ENCODE measurements at regions not wholly inside any gene's neighbourhood (a gene's known extent, or its start where the extent isn't known, plus 50 kb on each side); places are given as distances from the start of the nearest gene placed in this dataset.
"Not testable (repeated sequence)": the region's sequence is repeated elsewhere in the genome, so short reads cannot be mapped to it uniquely, and the experiment has no call there.

DNA sequence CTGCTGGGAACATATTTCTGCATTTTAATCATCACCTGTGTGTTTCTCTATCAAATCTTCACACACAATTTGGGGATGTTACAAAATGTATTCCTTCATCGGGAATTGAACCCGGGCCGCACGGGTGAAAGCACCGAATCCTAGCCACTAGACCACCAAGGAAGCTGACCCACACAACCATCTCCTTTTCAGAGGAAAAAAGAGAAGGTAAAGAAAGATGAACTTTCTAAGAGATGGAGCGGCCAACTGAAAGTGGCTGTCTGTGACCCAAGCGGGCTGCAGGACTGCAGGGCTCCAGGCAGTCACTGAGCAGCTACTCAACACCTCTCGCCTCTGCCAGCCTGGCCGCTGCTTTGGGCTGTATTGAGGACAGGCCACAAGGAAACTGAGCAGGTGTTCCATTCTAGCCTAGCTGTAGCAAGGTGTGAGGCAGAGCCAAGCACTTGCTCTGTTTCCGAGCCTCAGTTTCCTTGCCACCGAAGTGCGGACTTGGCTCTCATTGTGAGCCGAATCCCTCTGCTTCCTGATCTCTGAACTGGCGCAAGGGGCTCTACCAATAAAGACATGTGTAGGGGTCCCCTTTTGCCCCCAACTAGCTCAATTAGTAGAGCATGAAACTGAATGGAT lies 156.9 kb upstream of the NBPF11 start:
- no peaks in the 10 kb centered on the region for H3K4me1 ChIP-seq
- H3K27me3 ChIP-seq: peaks cover 6% of the 10 kb centered on the region; the same call in 1 of the 2 replicates
- H3K9me3 ChIP-seq: no peaks in the 10 kb centered on the region
- H3K4me3 ChIP-seq (ENCODE audit: low read depth, low read length): no peak overlapping the region
- no peaks in the 10 kb centered on the region for H3K36me3 ChIP-seq
- peak; percentile 36 for DNase-seq
- TF ChIP-seq CTCF (IDR thresholded peaks at IDR 0.05; ENCODE audit: low read depth, low read length): no peak

- DNase-seq: peak; percentile 48
- TF ChIP-seq CTCF (IDR thresholded peaks at IDR 0.05; ENCODE audit: low read depth, low read length): no peak
- no peak overlapping the region for H3K4me3 ChIP-seq (ENCODE audit: low read depth, low read length)
- H3K9me3 ChIP-seq: no peaks in the 10 kb centered on the region
- H3K36me3 ChIP-seq: no peaks in the 10 kb centered on the region
- H3K4me1 ChIP-seq: no peaks in the 10 kb centered on the region
- H3K27me3 ChIP-seq: peaks cover 4% of the 10 kb centered on the region; the same call in 1 of the 2 replicates
Observed at GRCh38 chr1:148307583-148308185, 155.6 kb upstream of the NBPF11 start.

GRCh38 chr1:148304935-148305334 lies 152.9 kb upstream of the NBPF11 start:
- not testable (repeated sequence) for H3K9me3 ChIP-seq; H3K4me3 ChIP-seq (ENCODE audit: low read depth, low read length); H3K4me1 ChIP-seq; DNase-seq; H3K36me3 ChIP-seq; H3K27me3 ChIP-seq

GRCh38 chr1:148302586-148303364 lies 150.7 kb upstream of the NBPF11 start:
- H3K27me3 ChIP-seq, H3K4me1 ChIP-seq, H3K9me3 ChIP-seq, H3K36me3 ChIP-seq: not testable (repeated sequence)
- DNase-seq: peak; percentile 73
- H3K4me3 ChIP-seq (ENCODE audit: low read depth, low read length): peak overlapping the region; percentile 60

GRCh38 chr1:148297852-148298251 lies 145.8 kb upstream of the NBPF11 start:
- H3K9me3 ChIP-seq; DNase-seq; H3K4me1 ChIP-seq; H3K4me3 ChIP-seq (ENCODE audit: low read depth, low read length); H3K36me3 ChIP-seq; H3K27me3 ChIP-seq: not testable (repeated sequence)

DNA sequence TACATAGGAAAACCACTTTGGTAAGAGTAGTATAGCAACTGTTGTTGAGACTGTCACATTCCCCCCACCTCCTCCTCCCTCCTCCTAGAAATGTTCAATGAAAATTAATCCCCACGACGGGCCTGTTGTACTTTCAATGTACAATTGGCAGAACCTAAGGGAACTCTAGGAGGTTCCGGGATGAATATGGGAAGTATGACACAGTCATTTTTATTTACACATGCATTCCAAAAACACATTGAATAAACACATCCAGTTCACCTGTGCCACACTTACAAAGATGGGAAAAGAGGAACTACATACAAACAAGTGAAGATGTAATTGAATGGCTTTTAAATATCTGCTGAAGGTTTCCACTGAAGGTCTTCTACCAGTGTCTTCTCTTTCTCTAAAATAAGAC lies 144.4 kb upstream of the NBPF11 start:
- H3K36me3 ChIP-seq: no peaks in the 10 kb centered on the region
- no peaks in the 10 kb centered on the region for H3K4me1 ChIP-seq
- H3K27me3 ChIP-seq: no peaks in the 10 kb centered on the region
- no peak for DNase-seq
- H3K9me3 ChIP-seq: no peaks in the 10 kb centered on the region
- no peak for TF ChIP-seq CTCF (IDR thresholded peaks at IDR 0.05; ENCODE audit: low read depth, low read length)
- no peak overlapping the region for H3K4me3 ChIP-seq (ENCODE audit: low read depth, low read length)

DNA sequence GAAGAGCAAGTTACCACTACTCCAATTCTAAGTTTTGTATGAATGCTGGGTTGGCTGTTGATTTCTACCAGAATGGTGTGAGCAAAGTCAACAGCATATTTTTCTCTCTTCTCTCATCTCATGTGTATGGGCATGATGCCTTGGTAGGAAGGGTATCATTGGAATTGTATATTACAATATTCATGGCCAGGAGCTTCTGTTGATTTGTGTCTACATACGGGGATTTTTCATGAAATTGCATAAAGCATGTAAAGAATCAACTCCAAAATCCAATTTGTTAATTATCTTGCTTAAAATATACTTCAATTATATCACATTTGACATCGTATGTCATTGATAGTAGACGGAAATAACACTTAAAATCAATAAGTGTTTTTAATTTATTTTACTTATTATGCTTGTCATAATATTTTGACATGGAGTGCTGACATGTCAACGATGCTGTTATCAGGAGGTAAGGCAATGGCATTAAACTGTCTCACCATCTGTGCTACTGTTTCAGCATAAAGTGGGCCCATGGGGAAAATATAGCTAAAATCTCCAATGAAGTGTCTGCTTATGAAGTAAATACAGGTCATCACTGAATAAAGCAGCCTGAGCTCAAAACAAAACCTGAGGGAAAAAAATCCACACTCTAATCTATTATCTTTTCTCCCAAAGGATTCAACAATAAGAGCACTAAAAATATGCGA lies 142.2 kb upstream of the NBPF11 start:
- no peak for DNase-seq
- no peak overlapping the region for H3K4me3 ChIP-seq (ENCODE audit: low read depth, low read length)
- TF ChIP-seq CTCF (IDR thresholded peaks at IDR 0.05; ENCODE audit: low read depth, low read length): no peak
- H3K36me3 ChIP-seq: no peaks in the 10 kb centered on the region
- no peaks in the 10 kb centered on the region for H3K9me3 ChIP-seq
- H3K4me1 ChIP-seq: no peaks in the 10 kb centered on the region
- no peaks in the 10 kb centered on the region for H3K27me3 ChIP-seq

Data from BE2C (cell line).